Sciatic nerve (tissue), 2 donors: ENCODE measurements at regions not wholly inside any gene's neighbourhood (a gene's known extent, or its start where the extent isn't known, plus 50 kb on each side); places are given as distances from the start of the nearest gene placed in this dataset.

Experiments used
- ATAC-seq: fragments of 200-7000 bp; cut with Tn5 transposase; one replicate; pipeline ENCODE4 v1.9.1; 2020; ENCODE audit warnings: mild to moderate bottlenecking, moderate library complexity
- DNase-seq: peaks from one replicate; pipeline ENCODE4 v3.0.0-alpha.2; 2020; ENCODE audit warnings: low spot score
- intact Hi-C: fragments of 100-400 bp; cut with DNase I; formaldehyde crosslinking; loops from one replicate; pipeline ENCODE4 v1.14.2; 2022
- donor health status: DM: no; HTN: no; CAD: no.
- donor health status: DM: no; HTN: no; CAD: no.

DNA sequence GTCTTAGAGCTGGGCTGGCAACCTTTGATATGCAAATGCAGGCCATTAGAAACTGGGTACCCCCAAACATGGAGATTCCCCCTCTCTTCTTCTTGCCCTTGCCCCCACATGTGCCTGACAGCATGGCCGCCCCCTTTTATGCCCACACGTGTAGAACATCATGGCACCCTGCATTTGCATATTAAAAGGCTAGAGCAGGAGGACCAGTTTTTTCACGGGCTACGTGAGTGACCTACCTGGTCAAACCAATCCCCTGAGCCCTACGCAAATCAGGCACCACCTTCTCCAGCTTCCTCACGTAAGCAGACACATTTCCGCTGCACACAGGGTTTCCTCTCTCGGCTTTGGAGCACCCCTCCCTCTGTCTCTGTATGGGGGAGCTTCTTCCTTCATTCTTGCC, 110.9 kb upstream of the COPS8 start:
- no peak for DNase-seq
- ATAC-seq, result no peak
- intact Hi-C loops, result no loop called here

DNA sequence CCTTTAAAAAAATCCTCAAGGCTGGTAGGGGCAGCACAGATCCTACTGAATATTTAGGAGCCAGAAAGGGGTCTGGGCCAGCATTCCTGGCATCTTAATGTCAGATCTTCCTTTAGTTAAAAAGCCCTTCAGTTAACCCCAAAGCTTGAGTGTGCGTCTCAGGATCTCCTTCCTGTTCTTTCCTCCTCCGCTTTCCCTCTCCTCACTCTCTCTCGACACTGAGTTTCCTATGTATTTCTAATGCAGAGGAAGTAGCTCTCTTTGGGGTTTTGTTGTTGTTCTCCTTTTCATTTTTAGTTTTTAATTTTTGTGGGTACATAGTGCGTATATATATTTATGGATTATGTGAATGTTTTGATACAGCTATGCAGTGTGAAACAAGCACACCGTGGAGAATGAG, 109.9 kb upstream of the COPS8 start:
- intact Hi-C loops, result no loop called here
- ATAC-seq (no peak), DNase-seq (no peak)

DNA sequence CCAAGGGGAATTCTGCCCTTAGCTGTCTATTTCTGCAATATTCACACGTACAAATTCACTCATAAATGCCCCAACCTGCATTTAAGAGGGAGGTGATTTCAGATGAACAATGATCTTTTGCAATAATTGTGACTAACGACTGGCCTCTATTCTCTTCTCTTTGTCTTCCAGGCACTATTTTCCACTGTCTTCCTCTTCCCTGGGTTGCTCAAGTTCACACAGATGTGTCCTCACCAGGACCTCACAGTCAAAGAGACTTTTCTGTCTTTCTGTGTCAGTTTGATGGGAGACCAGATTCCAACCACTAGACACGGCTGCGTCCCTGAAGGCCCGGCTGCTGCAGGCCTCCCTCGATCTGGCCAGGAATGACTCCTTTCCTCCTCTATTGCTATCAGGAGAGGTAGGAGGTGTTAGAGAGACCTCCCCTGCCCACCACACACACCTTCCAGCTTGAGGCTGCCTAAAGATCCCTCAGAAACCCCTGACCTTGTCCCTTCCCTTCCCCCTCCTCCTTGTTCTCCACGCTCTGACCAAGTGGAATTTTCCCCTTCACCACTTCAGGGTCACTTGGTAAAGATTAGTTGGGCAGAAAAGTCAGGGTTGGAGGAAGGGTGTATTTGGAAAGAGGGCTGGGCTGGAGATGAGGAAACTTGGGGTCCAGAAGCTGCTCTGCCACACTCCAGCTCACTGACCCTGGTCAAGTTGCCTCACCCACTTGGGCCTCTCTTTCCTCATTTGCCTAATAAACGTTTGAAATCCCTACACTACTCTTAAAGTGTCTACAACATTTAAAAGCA, 109.2 kb upstream of the COPS8 start:
- intact Hi-C loops, result no loop called here
- peak; percentile 24 for ATAC-seq
- DNase-seq, result no peak

DNA sequence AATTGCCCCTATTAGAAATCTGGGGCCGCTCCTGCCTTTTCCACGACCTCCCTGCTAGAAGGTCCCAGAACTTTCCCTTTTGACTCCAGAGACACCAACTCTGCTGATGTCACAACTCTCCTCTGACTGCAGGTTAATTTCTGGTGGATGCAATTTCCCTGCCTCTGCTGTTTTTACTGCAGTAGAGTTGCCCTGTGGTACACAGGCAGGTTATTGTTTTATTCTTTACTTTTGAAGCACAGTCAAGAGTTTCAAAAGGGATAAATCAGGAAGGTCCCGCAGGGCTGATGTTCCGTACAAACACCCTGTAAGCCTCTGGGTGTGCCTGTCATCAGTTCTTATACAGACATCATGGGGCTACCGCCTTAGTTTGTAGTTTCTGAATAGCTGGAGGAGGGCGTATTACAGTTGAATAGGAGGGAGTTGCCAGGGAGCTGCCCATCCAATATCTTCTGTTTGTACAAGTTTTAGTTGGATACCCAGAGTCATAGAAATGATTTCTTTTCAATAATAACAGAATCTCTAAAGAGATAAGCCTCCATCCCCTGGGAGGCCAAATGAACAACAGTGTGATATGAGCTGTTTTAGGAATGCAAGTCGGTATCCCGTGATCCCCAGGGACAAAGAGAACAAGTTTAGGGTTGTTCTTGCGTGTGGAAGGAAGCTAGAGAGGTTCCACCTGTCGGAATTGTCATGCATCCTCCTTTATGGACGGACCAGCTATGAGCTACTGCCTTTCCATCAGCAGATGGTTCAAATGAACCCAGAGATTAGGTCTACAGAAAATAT, 108.4 kb upstream of the COPS8 start:
- no peak for DNase-seq
- ATAC-seq, result peak; percentile 11
- intact Hi-C loops, result no loop called here

DNA sequence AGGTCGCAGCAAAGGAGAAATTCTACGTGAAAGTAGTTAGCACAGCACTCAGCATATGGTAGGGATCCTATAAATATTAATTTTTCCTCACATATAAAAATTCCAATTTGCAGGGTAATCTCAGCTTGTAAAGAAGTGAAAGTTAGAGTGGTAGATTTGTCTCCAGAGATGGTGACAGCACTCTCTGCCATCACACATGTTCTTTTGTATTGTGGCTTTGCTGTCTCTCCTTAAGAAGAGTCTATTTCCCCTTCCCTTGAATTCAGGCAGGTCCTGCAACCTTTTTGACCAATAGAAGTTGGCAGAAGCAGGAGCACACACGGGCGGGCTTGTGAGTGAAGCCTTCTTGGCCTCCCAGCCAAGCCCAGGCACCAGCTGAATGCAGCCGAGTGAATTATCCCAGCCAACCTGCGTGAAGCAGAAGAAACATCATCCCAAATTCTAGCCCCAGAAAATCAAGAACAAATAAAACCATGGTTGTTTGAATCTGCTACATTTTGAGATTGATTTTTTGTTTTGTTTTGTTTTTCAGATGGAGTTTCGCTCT, 107.8 kb upstream of the COPS8 start:
- intact Hi-C loops, result no loop called here
- no peak for ATAC-seq
- no peak for DNase-seq

DNA sequence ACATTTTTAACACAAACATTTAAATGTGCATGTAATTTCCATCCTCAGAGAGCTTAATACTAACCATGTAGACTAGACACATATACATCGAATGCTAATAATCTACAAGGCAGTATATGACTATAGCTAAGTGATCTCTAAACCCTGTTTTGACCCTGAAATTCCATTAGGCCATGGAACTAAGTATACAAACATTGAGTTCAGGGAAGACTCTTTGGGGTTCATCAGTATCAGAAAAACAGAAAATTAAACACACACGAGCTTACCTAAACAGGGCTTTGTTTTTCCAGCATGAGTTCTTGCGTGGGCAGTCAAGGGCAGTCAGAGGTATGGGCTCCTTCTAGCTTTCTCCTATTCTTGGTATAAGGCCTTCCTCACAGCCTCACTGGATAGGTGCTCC, 106.0 kb upstream of the COPS8 start:
- ATAC-seq (no peak), DNase-seq (no peak)
- intact Hi-C loops, result no loop called here

DNA sequence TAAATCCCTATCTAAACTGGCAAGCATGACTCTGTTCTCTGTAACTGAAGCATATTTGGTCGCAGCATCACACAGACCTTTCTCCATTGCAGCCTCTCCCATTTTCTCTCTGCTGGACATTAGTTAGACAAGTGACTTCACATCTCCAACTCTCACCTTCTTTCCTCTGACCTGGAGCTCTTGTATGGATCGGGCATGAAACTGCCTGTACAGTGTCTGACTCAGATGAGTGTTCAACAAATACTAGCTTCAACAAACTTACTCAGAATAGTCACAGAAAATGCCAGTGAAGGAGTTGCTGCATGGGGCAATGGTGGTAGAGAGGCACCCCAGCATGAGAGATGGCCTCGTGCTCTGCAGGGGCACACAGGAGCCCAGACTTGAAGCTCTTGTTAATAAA, 104.7 kb upstream of the COPS8 start:
- intact Hi-C loops, result no loop called here
- ATAC-seq, result no peak
- DNase-seq, result no peak

DNA sequence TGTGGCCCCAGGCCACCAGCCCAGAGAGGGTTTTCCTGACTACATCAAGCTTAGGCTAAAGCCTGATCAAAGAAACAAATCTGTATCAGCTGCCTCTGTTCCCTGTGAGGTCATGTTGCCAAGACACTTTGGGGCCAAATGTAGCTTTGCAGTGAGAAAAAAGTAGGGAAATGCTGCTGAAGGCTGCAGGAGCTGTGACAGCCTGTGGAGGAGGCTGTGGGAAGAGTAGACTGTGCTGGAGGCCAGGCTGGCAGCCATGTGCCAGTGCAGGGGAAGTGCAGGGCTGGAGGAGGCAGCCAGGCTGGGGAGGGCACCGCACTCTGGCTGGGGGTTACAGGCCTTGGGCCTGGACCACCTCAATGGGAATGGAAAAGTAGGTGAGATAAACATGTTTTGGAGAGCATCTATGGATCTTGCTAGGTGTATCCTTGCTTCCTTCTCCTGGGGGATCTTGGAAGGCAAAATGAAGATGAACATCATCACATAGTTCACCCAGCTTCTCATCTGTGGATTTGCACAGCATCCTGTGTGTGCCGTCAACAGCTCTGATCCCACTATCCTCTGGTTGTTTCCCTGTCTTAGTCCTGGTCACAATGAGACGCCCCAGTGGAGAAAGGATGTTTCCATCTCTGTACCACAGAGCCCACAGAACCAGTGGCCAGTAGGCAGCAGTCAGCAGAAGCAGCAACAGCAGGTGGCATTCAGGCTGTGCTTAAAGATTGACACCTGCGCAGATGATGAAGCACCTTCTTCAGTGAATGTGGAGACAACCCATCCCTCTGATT, 103.8 kb upstream of the COPS8 start:
- DNase-seq (no peak), ATAC-seq (no peak)
- intact Hi-C loops, result no loop called here

DNA sequence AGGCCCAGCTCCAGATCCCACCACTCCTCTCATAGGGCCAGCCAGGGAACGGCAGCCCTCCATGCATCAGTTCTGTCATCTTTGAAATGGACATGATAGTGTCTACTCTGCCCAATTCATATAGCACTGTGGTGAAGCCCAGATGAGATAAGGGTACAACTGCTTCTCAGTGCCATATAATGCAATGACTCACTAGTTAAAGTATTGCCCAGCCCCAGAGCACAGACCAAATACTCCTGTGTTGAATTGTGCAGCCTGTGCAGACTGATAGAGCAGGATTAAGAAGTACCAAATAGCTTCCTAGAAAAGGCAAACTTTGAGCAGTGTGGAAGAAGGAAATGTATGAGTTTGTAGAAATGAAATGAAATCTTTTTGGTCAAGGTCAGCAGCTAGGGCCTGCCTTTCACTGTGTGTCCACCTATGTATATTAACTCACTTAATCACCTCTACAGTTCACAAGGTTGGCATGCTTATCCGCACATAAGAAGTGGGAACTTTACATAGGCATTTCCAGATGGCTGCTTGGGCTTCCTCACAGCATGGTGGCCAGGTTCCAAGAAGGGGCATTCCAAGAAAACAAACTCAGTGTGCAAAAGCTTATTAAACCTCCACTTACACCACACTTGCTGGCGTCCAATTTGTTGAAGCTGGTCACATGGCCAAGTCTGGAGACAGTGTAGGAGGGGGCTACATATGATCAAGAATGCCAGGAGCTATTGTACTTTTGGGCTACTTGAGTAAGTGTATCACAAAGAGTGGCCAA, 102.8 kb upstream of the COPS8 start:
- DNase-seq (no peak), ATAC-seq (no peak)
- intact Hi-C loops, result no loop called here

DNA sequence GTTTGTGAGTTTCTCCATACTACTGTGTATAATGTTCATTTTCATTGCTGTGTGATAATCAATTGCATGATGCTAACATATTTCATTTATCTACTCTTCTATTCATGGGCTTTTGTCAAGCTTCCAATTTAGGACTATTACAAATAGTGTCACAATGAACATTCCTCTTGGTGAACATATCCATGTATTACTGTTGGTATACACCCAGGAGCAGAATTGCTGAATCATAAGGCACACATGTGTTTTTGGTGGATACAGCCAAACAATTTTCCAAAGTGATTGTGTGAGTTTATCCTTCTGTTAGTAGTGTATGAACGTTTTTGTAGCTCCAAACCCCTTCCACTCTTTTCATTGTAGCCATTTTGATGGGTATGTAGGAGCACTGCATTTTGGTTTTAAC, 101.6 kb upstream of the COPS8 start:
- intact Hi-C loops, result no loop called here
- ATAC-seq (no peak), DNase-seq (no peak)

DNA sequence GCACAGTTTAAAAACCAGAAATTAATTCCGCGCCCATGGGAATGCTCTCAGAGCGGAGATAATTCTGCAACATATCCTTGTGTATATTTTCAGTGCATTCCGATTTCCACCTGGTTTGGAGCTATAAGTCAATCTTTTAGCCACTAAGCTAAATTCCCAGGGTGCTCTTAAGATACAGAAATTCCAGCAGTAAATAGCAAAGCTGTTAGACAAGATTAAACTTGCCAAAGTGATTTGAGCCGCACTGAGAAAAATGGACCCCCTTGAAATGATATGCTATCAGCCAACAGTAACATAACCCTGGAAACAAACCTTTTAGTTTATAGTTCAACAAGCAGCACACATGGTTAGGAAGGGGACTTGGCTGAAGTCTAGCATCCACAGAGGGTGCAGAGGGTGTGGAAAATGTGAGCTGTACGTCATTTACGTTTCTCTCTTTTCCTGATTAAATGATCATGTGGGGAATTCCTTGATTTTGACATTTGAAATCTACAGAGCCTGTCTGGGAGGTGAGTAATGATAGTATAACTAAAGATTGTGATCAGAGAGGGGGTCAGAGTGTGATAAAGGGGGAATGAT, 99.8 kb upstream of the COPS8 start:
- intact Hi-C loops, result no loop called here
- no peak for ATAC-seq
- no peak for DNase-seq

DNA sequence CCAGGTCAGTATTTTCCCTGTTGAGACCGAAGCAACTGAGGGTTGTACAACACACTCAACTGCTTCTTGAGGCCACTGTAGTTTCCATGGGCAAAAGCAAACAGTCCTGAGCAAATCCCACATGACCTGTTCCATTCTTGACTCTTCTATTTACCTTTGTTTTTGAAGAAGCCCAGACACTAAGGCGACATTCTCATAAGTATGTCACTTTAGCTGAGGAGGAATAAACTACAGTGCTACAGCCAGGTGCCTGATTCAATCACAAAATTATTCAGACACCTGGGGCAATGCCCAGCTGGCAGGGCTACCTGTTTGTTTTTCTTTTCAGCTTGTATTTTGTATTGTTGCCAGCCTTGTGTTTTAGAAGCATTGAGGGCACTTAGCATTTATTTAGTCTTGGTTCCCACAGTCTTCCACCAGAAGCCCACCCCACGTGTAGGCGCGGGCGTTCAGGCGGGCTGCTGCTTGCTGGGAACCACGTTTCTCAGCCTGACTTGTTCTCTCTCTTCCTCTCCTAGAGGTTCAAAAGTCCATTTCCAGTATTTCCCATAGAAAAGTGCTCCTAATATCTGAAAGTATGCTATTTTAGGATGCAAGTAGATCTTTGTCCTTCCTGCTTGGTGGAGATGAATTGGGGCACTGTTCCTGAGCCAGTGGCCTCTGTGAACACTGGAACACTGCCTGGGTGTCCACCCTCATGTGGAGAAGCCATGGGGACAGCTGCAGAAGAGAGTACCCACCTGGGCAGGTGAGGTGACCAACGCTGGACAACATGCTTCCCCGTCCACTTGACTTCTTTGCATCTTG, 99.0 kb upstream of the COPS8 start:
- intact Hi-C loops, result no loop called here
- no peak for ATAC-seq
- no peak for DNase-seq

DNA sequence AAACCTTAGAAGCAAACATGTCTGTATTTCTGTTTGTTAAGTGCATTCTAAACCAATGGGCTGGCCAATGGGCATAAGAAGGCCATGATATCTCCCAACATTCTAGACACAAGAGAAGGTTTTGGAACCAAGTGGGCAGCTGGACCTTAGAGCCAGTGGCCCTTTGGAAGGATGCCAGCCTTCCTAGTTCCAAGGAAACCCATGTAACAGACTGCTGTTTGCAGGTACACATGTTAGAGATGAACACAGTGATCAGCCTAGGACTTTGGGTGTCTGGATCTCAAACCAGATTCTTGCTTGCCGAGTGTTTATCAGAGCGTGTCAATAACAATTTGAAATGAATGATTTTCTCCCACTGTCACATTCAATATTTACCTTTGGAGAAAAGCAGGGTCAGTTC, 97.5 kb upstream of the COPS8 start:
- ATAC-seq (no peak), DNase-seq (no peak)
- intact Hi-C loops, result no loop called here

DNA sequence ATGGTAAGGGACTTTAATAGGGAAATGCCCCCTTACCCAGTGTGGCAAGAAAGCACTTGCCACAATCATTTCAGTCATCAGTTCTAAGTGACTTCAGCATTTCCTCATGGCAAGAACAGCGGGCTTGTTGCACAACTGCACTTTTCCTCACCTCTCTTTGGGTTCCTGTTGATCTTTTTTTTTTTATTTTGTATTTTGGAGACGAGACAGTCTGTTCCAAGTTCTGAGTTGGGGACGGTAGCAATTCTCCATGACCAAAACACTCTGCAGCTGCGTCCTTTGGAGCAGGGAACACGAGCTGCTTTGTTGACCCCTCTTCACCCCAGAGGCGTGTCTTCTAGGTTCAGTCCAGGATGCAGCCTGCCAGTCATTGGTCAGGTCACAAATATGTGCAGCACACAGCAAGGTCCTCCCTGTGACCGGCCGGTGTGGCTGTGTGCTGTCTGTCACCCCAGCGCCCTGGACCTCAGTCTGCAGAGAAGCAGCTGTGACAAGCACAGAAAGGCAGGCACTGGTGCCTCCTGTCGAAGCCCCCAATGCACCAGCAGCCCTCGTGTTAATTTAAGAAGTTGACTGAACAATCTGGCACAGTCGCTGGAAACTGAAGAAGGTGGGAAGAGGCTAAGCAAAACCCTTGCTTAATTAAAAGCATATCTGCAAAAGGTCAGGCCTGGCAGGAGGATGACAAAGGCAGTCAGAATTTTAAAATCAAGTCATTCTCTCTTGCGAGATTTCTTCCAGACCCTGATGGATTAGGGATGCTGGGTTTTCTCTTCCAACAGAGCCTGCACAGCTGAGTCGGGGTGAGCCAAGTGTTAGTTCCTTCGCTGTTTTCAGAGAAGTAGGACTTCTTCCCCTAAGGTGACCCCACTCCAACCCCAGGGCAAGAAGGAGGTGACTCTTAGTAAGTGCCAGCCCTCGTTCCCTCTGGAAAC, 96.7 kb upstream of the COPS8 start:
- intact Hi-C loops, result no loop called here
- DNase-seq, result peak; percentile 72
- ATAC-seq, result peak; percentile 94

DNA sequence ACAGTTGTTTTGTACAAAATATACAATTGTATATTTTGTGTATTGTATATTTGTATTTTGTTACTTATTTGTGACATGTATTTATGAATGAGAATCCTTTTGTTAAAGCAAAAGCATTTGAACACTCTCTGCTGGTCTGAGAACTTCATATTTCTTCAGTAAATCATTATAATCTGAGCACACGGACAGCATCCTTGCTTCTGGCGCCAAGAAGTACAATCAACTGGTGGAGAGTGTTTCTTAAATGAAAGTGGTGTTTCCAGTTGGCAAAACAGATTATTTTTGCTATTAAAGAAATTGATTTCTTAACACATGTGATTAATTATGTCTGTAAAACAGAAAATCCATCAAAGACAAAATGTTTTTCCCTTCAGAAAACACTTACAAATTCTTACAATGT, 95.1 kb upstream of the COPS8 start:
- DNase-seq (no peak), ATAC-seq (no peak)

DNA sequence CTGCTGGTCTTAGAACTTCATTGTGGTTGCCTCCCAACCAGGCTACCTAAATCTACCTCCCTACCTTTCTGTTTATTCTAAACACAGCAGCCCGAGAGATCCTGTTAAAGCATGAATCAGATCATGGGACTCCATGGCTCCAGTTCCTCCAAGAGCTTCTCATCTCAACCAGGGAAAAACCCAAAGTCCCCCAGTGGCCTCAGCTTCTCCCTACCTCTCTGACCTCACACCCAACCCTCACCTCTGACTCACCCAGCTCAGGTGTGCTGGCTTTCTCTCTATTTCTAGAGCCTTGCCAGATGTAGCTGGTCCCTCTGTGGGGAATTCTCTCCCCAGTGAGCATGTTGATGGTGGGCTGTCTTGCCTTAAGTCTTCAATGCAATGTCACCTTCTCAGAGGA, 93.8 kb upstream of the COPS8 start:
- ATAC-seq (no peak), DNase-seq (no peak)
- intact Hi-C loops, result no loop called here

More for the DNA sequence above, 95.1 kb upstream of the COPS8 start:
- intact Hi-C loops, result no loop called here

DNA sequence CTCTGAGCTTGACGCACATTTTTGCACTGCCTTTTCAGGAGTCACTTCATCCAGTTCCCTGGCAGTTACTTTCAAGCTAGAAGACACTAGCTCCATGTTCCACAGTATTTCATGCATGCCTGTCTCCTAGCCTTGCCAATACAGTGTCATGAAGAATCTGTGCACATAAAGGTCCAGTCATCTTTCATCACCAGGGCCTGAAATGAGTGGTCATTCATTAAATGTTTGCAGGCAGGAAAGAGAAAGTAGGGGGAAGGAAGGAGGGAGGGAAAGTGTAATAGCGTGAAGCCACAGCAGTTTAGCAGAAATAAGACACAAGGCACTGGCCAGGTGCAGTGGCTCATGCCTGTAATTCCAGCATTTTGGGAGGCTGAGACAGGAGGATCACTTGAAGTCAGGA, 92.4 kb upstream of the COPS8 start:
- ATAC-seq (no peak), DNase-seq (no peak)
- intact Hi-C loops, result no loop called here
